Activated CD8-positive, alpha-beta memory T cell treated with anti-CD3 and anti-CD28 coated beads for 4 hours (primary cell): ENCODE measurements at regions not wholly inside any gene's neighbourhood (a gene's known extent, or its start where the extent isn't known, plus 50 kb on each side); places are given as distances from the start of the nearest gene placed in this dataset.

Experiments used
- DNase-seq, 2 donors: peaks; one replicate each; pipeline ENCODE4 v3.0.0-alpha.2; 2020; ENCODE audit warnings: low read depth in 2 of 2

- no peak for DNase-seq
Measured at GRCh38 chr22:48646216-48646925, 1181.3 kb downstream of the BRD1 start.

GRCh38 chr22:48645766-48646165, 1181.9 kb downstream of the BRD1 start:
- no peak for DNase-seq

- no peak for DNase-seq
Measured at GRCh38 chr22:48644997-48645396, 1182.7 kb downstream of the BRD1 start.

- DNase-seq: no peak
Measured at GRCh38 chr22:48644108-48644507, 1183.6 kb downstream of the BRD1 start.

- no peak for DNase-seq
Measured at GRCh38 chr22:48643066-48643731, 1184.5 kb downstream of the BRD1 start.

GRCh38 chr22:48642550-48642949, 1185.1 kb downstream of the BRD1 start:
- no peak for DNase-seq

GRCh38 chr22:48641906-48642475, 1185.7 kb downstream of the BRD1 start:
- no peak for DNase-seq

- DNase-seq: no peak
Measured at GRCh38 chr22:48640890-48641841, 1186.5 kb downstream of the BRD1 start.

- DNase-seq: no peak
Measured at GRCh38 chr22:48639896-48640748, 1187.6 kb downstream of the BRD1 start.

- DNase-seq: no peak
Measured at GRCh38 chr22:48639021-48639795, 1188.5 kb downstream of the BRD1 start.

GRCh38 chr22:48637231-48637630, 1190.4 kb downstream of the BRD1 start:
- DNase-seq: no peak

- DNase-seq: no peak
Measured at GRCh38 chr22:48636746-48637145, 1190.9 kb downstream of the BRD1 start.

- DNase-seq: no peak
Measured at GRCh38 chr22:48635816-48636215, 1191.9 kb downstream of the BRD1 start.

GRCh38 chr22:48635031-48635430, 1192.6 kb downstream of the BRD1 start:
- no peak for DNase-seq

- DNase-seq: no peak
Measured at GRCh38 chr22:48633996-48634836, 1193.5 kb downstream of the BRD1 start.

- DNase-seq: no peak
Measured at GRCh38 chr22:48632646-48633246, 1194.9 kb downstream of the BRD1 start.

GRCh38 chr22:48631288-48631863, 1196.3 kb downstream of the BRD1 start:
- no peak for DNase-seq

- no peak for DNase-seq
Measured at GRCh38 chr22:48630848-48631247, 1196.8 kb downstream of the BRD1 start.

GRCh38 chr22:48630433-48630754, 1197.3 kb downstream of the BRD1 start:
- DNase-seq: no peak
